ENCODE measurements at regions not wholly inside any gene's neighbourhood (a gene's known extent, or its start where the extent isn't known, plus 50 kb on each side); places are given as distances from the start of the nearest gene placed in this dataset.

GRCh38 chr12:22794017-22794416 is 169.0 kb downstream of the ETNK1 start:
- no peak for DNase-seq
- Histone ChIP-seq H2BK15ac (ENCODE audit: low read depth, low read length) (no peak overlapping the region), H3K9ac (ENCODE audit: low read depth, low read length) (no peak overlapping the region), H3K56ac (ENCODE audit: extremely low read depth, insufficient read depth, low read length) (no peak overlapping the region), H4K8ac (ENCODE audit: low read depth in 2 of 2, low read length in 2 of 2) (no peak overlapping the region), H2BK120ac (ENCODE audit: low read depth, low read length) (no peak overlapping the region), H3K4me3 (ENCODE audit: insufficient read depth, low read depth, low read length) (no peak overlapping the region), H2AK5ac (ENCODE audit: low read depth, low read length) (no peak overlapping the region), H3K79me1 (ENCODE audit: low read depth in 1 of 2, low read length in 2 of 2) (no peaks in the 10 kb centered on the region), H3K9me1 (ENCODE audit: insufficient read depth, low read length) (no peaks in the 10 kb centered on the region), H3K4ac (ENCODE audit: low read depth, low read length) (no peak overlapping the region), H4K20me1 (ENCODE audit: insufficient read depth, low read length) (no peaks in the 10 kb centered on the region), H3K14ac (replicated peaks; ENCODE audit: low read depth, low read length) (no peak overlapping the region), H3K4me2 (ENCODE audit: low read depth, low read length) (no peak overlapping the region), H2AFZ (replicated peaks; ENCODE audit: low read length, poor library complexity) (no peak overlapping the region), H3K23ac (ENCODE audit: low read depth, low read length) (no peak overlapping the region), H2AK9ac (replicated peaks; ENCODE audit: low read depth, low read length, poor library complexity) (no peak overlapping the region), H3K36me3 (ENCODE audit: control insufficient read depth, insufficient read depth, low read length) (no peaks in the 10 kb centered on the region), H4K91ac (ENCODE audit: insufficient read depth, low read depth, low read length) (no peak overlapping the region), H2BK5ac (ENCODE audit: low read depth, low read length, poor library complexity, severe bottlenecking) (no peak overlapping the region), H3K27me3 (ENCODE audit: control insufficient read depth, insufficient read depth, low read length) (no peaks in the 10 kb centered on the region), H3K4me1 (ENCODE audit: control insufficient read depth, insufficient read depth, low read length) (no peaks in the 10 kb centered on the region), H4K5ac (ENCODE audit: low read depth, low read length) (no peak overlapping the region), H3K9me3 (ENCODE audit: control insufficient read depth, insufficient read depth, low read length) (no peaks in the 10 kb centered on the region), H3K27ac (ENCODE audit: insufficient read depth, low read length) (no peak overlapping the region), H2BK20ac (ENCODE audit: low read depth, low read length) (no peak overlapping the region), H3K18ac (ENCODE audit: low read depth, low read length) (no peak overlapping the region)
- TF ChIP-seq MAZ (IDR thresholded peaks at IDR 0.05; ENCODE audit: borderline replicate concordance, low read depth, low read length) (no peak), CEBPB (IDR thresholded peaks at IDR 0.05; ENCODE audit: low read depth, low read length) (peak; percentile 94)
- WGBS, 2 experiments (ENCODE audit: extremely low coverage in 2 of 2, insufficient read length in 1 of 2), result no CpG with 5 or more reads among the region's 1 CpG
- ChIA-PET POLR2A (ENCODE audit: unreplicated experiment) (no interaction called here), CTCF (no interaction called here)
- no TSS peak for BruUV-seq (replicated peaks)
- no peak for ATAC-seq (ENCODE audit: low read depth)
- in situ Hi-C loops (cut with MboI; ENCODE audit: low sequenced_read_pairs), result no loop called here
- dilution Hi-C loops (cut with HindIII; ENCODE audit: low sequenced_read_pairs, unreplicated experiment), result no loop called here
- intact Hi-C loops (cut with micrococcal nuclease), result no loop called here
